ENCODE measurements at regions not wholly inside any gene's neighbourhood (a gene's known extent, or its start where the extent isn't known, plus 50 kb on each side); places are given as distances from the start of the nearest gene placed in this dataset.

GRCh38 chr7:26100406-26101339, 51.3 kb upstream of the NFE2L3 start:
- no peak for TF ChIP-seq CTCF (conservative IDR thresholded peaks at IDR 0.05; ENCODE audit: low read depth, low read length)
- TF ChIP-seq EZH2 (IDR thresholded peaks at IDR 0.05; ENCODE audit: low read length, unreplicated experiment), result no peak

Measured in PC-3 (cell line).